ENCODE measurements at regions not wholly inside any gene's neighbourhood (a gene's known extent, or its start where the extent isn't known, plus 50 kb on each side); places are given as distances from the start of the nearest gene placed in this dataset.
A peak's percentile ranks its signal among the peaks of the same experiment; 100 is the strongest.

DNA sequence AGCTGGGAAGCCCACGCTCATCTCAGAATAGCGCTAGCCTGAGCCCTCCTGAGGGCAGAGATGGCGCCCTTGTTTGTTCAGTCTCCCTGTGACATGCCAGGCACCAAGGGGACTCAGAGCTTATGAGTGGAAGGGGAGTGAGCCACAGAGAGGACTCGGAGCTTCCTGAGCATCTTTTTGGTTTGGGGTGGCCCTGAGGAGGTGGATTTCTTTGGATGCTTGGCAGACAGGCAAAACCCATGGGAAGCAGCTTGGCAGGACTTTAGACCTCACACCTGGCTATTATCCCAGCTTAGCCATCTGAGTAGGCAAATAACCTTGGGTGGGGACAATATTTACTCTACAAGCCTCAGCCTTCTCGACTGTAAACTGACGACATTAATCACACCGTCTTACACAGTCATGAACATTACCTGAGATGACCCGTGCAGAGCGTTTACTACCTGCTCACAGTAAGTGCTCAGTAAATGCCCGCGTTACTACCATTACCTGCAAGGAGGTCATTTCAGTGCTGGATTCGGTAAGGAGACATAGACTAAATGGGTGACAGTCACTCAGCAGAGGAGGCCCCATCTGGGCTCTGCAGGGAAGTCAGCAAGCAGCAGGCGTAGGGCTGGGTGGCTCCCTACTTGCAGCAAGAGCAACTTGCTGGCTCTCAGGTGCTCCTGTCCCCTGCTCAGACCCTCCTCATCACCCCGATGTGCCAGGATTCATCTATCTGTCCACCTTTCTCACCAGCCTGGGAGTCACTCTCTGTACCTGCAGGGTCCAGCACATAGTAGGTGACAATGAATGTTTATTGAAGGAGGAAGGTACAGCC lies 54.9 kb downstream of the KLHDC7A start:
- DNase-seq (ENCODE audit: low read depth in 3 of 3) = no peak

- no peak for DNase-seq (ENCODE audit: low read depth in 3 of 3)
Measured at GRCh38 chr1:18536356-18536755, 55.6 kb downstream of the KLHDC7A start.

DNA sequence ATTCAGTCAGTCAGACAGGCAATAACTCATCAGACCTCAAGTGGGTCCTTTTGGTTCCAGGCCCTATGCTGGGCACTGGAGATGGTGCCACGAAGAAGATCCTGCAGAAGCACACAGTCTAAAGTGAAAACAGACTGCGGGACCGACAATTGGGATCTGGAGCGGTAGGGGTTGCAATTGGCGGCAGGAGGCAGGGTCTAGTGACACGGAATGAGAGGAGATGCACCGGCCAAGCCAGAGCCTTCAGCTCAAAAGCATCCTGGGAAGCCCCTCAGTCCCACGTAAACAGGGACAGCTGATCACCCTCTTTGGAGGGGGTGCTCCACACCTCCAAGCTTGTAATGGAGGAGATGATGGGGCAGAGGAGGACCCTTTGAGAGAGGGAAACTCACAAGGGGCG lies 56.2 kb downstream of the KLHDC7A start:
- DNase-seq (ENCODE audit: low read depth in 3 of 3) = no peak

DNA sequence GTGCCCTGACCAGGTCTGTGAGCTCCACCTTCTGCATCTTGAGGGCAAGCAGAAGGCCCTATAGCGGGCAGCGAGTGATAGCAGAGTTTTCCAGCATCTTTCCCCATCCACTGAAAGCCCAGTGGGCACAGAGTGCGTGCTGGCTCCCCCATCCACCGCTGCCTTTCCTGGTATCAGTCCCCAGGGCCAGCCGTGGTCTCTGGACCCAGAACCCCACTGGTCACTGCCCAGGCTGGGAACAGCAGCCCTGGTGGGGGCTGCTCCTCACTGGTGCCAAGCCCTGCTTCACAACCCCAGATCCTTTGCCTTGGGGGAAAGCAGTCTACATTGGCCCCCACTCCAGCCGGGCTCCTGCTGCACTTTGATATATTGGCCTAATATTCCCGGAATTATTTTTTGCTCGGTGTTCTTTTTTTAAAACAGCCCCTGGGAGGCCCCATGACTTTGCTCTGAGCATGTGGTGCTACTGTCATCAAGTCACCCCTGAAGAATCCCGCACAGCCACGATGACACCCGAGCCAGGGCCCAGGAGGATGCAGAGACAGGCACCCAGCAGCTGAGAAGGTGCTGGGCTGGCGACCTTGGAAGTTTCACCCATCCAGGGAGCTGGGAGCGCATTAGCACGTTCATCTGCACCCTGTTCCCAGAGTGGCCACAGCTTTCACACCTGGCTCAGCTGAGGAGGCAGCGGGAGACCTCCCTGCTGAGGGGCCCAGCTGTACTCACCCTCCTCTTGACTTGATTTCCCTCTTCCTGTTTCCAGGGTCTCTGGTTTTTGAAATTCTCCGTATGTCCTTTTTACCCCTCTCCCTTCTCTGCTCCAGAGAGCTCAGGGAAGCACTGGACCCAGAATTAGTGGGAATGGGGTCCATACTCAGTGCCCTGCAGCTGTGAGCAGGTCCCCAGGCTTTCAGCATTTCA lies 56.9 kb downstream of the KLHDC7A start:
- no peak for DNase-seq (ENCODE audit: low read depth in 3 of 3)

GRCh38 chr1:18539171-18539570 lies 58.4 kb downstream of the KLHDC7A start:
- no peak for DNase-seq (ENCODE audit: low read depth in 3 of 3)

GRCh38 chr1:18540136-18540765 lies 59.5 kb downstream of the KLHDC7A start:
- no peak for DNase-seq (ENCODE audit: low read depth in 3 of 3)

DNA sequence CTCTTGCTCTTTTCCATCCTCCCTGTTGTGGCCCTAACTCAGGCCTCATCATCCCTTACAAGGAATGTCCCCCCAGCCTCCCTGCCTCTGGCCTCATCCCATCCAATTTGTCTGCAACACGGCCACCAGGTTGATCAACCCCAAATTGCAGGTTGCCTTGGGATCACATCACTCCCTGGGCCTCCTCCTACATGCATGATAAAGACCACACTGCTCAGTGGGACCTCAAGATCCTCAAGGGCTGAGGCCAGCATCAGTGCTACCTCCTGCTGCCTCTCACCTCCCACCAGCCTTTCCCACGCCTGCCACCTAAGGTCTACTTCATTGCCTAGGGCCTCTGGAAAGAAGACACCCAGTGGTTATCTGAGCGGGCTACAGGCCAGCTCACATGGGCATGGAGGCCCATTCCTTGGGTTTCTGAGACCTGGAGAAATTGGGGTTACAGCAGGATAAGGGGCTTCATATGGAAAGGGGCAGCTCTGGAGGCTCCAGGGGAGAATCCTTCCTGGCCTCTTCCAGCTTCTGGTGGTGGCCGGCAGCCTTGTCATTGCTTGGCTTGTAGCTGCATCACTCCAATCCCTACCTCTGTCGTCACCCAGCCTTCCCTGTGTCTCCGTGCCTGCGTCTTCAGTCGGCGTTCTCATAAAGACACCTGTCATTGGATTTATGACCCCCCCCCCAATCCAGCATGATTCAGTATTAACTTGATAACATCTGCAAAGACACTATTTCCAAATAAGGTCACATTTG lies 60.5 kb downstream of the KLHDC7A start:
- DNase-seq (ENCODE audit: low read depth in 3 of 3) = no peak

DNA sequence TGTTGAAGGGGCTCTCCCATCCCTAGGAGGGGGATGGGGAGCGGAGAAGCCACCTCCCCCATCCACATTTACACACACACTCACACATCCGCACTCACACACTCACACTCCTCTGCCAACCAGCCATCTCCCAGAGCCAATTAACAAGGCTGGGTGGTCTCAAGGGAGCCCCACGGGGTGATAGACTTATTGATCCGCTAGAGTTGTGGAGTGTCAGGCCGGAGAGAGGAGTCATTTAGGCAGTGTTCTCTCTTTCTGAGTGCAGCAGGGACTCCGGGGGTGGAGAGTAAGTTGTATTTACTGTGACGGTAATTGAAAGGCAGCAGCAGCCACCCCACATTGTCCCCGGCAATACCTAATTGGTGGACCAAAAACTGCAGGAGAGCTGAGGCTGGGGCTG lies 61.6 kb downstream of the KLHDC7A start:
- no peak for DNase-seq (ENCODE audit: low read depth in 3 of 3)

DNA sequence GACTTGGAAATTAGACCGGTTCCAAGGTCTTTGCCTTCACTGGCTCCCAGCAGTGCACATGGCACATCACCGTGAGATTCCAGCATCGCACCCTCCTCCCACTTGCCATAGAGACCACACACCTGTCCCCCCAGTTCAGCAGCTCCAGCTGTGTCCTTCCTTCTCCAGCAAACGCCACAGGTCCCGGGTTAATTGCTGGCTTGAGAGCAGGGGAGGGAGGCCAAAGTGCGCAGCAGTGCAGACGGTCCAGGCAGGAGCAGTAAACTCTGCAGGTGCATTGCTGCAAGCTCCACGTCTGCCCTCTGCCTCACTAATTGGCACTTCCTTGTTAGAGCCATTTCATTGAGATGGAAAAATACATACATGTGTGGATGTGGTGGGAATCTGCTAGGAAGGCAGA lies 65.3 kb downstream of the KLHDC7A start:
- DNase-seq (ENCODE audit: low read depth in 3 of 3) = no peak

DNA sequence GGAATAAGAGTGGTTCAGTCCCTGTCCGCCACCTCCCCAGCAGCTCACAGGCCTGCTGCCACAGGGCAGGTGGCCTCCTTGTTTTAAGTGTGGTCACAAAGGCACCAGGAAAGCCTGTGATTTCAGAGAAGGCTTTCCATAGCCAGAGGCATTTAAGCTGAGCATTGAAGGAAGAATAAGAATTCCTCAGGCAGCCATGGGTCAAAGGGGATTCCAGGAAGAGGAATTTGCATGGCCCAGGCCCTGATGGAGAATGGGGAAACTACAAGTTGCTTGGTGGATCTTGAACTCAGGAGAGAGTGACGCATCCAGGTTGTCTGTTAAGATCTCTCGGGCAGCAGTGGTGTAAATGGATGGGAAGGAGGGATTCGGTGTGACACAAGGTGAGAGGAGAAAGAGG lies 66.7 kb downstream of the KLHDC7A start:
- no peak for DNase-seq (ENCODE audit: low read depth in 3 of 3)

DNA sequence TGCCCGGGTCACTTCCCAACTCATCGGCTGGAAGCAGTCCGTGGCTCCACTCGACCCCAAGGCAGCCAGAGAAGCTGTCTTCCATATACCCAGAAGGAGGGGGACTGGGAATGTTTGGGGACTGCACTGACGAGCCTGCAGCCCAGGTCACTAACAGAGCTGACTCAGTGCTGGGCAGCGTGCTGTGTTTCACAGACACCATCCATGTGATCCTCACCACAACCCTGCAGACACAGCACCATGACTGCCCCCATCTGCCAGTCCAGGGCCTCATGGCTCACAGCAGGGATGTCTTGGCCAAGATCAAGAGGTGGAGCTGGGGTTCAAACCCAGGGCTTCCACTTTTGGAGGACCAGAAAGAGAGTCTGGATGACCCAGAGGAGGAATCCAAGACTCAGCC lies 67.9 kb downstream of the KLHDC7A start:
- no peak for DNase-seq (ENCODE audit: low read depth in 3 of 3)

GRCh38 chr1:18549106-18549505 lies 68.4 kb downstream of the KLHDC7A start:
- no peak for DNase-seq (ENCODE audit: low read depth in 3 of 3)

- no peak for DNase-seq (ENCODE audit: low read depth in 3 of 3)
Measured at GRCh38 chr1:18549906-18550305, 69.2 kb downstream of the KLHDC7A start.

- DNase-seq (ENCODE audit: low read depth in 3 of 3) = no peak
Measured at GRCh38 chr1:18552631-18553030, 71.9 kb downstream of the KLHDC7A start.

DNA sequence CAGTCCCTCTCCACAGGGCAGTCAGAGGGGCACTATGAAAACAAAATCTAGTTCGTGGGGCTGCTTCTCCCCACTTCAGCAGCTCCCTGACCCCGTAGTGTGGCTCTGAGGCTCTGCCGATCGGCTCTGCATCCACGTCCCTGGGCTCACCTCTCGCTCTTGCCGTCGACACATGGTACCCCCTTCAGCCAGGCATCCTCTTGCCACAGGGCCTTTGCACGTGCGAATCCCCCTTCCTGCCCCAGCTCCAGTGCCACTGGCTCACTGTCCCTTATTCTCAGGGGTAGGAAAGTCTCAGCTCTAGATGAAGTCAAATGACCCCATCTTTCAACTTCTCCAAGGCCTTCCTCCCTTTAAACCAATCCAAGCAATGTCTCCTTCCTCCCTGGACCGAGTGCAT lies 72.7 kb downstream of the KLHDC7A start:
- no peak for DNase-seq (ENCODE audit: low read depth in 3 of 3)

- no peak for DNase-seq (ENCODE audit: low read depth in 3 of 3)
Measured at GRCh38 chr1:18554099-18554498, 73.4 kb downstream of the KLHDC7A start.

- DNase-seq (ENCODE audit: low read depth in 3 of 3) = no peak
Measured at GRCh38 chr1:18554597-18554996, 73.9 kb downstream of the KLHDC7A start.

DNA sequence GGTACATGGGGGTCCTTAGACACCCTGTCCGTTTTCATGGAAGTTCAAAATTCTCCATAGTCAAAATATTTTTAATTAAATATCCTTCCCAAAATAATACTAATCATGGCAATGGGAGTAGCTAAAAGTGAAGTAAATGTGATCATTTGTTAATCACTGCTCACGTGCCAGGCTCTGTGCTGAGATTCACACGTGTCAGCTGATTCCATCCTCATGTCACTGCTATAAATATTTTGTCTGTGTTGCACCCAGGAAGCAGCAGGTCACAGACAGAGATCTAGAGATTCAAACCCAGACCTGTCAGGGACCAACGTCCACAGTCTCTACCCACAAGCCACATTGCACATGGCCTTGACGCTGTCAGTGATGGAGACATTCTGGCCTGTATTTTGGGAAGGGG lies 74.3 kb downstream of the KLHDC7A start:
- DNase-seq (ENCODE audit: low read depth in 3 of 3) = no peak

DNA sequence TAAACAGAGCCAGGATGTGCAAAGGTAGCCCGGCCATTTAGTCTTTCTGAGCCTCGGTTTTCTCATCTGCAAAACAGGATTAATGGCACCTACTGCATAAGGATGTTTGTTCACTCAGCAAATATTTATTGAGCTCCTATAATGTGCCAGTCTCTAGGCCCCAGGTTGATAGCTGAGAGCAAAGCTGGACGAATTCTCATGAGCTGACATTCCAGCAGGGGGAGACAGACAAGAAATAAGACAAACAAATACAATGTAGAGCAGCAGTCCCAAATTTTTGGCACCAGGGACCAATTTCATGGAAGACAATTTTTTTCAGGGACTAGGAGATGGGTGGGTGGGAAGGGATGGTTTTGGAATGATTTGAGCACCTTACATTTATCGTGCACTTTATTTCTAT lies 74.3 kb upstream of the PAX7 start:
- DNase-seq (ENCODE audit: low read depth in 3 of 3) = no peak

DNA sequence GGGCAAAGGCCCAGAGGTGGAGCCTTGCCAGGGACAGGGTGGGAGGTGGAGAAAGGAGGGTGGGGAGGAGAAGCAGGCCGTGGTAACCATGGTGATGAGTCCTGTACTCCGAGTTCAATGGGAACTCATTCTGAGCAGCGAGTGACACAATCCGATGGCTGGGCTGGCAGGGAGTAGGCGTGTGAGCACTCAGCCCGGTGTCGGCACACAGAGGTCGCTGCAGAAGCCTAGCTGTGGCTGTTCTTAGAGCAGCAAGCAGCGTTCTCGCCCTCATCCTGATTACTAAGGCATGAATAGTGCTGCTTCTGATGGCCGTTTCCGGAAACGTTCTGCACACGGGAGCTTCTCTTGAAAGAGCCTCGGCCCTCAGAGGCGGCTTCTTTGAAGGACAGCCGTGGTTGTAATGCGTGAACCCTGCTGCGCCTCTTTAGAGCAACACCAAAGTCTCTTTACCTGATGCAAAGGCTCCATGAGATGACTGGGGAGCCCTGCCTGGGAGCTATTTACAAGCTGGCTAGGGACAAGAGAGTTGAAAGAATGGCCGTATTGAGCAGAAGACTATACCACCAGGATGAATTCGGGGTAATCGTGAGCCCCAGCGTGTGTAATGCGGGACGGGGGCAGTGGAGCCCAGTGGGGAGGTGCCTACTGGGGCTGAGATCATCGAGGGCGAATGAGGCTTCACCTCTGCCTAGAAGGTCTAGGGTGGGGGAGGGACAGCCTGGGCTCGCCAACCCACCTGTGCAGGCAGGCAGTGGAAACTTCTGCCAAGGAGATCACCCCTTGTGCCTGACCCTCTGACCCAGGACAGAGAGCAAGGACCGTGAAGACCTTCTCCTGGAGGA lies 72.8 kb upstream of the PAX7 start:
- peak in 2 of 3 donors; percentile 15 to 24 for DNase-seq (ENCODE audit: low read depth in 3 of 3)

DNA sequence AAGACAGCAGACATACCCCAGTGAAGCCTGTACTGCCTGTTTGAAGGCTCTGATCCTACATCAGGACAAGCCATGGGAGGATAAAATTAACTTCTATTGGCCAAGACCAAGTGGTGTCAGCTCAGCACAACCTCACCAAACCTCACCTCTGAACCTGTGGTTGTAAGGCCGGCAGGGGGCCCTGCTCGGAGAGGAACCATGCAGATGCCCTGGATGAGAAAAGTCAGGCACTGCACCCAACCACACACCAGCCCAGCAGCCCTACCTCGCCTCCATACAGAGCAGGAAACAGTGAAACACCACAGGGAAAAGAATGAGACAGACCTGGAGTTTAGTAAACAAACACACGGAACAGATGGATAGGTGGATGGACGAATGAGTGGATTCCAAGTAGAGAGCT lies 70.0 kb upstream of the PAX7 start:
- no peak for DNase-seq (ENCODE audit: low read depth in 3 of 3)

Measured in stimulated activated CD4-positive, alpha-beta T cell treated with anti-CD3 and anti-CD28 coated beads, TNF-alpha, amount 100 ng/mL, for 48 hours (primary cell).